Thyroid gland (tissue), 4 donors: ENCODE measurements at regions not wholly inside any gene's neighbourhood (a gene's known extent, or its start where the extent isn't known, plus 50 kb on each side); places are given as distances from the start of the nearest gene placed in this dataset.

Experiments
- POLR2A ChIP-seq, 2 donors: fragments of 450-650 bp; IDR thresholded peaks; one replicate each; pipeline ENCODE4 v1.6.1; 2017; ENCODE audit warnings: antibody characterized with exemption in 2 of 2, mild to moderate bottlenecking in 2 of 2, moderate library complexity in 1 of 2
- TF ChIP-seq, protein P1 (sequence below), 6 experiments: fragments of 200-600 bp in 3 of 6; fragments of 450-650 bp in 3 of 6; sonication (generic) in 3 of 6; IDR thresholded peaks; one replicate each; pipeline ENCODE4 v1.5.1; 2016 to 2019; ENCODE audit warnings: antibody characterized with exemption in 6 of 6, mild to moderate bottlenecking in 2 of 6, inconsistent platforms in 1 of 6, moderate library complexity in 1 of 6

GRCh38 chr1:69459244-69459643, 108.5 kb upstream of the LRRC7 start:
- TF ChIP-seq, protein P1, sequence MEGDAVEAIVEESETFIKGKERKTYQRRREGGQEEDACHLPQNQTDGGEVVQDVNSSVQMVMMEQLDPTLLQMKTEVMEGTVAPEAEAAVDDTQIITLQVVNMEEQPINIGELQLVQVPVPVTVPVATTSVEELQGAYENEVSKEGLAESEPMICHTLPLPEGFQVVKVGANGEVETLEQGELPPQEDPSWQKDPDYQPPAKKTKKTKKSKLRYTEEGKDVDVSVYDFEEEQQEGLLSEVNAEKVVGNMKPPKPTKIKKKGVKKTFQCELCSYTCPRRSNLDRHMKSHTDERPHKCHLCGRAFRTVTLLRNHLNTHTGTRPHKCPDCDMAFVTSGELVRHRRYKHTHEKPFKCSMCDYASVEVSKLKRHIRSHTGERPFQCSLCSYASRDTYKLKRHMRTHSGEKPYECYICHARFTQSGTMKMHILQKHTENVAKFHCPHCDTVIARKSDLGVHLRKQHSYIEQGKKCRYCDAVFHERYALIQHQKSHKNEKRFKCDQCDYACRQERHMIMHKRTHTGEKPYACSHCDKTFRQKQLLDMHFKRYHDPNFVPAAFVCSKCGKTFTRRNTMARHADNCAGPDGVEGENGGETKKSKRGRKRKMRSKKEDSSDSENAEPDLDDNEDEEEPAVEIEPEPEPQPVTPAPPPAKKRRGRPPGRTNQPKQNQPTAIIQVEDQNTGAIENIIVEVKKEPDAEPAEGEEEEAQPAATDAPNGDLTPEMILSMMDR (IDR thresholded peaks at IDR 0.05), result no peak
- no peak for TF ChIP-seq POLR2A (IDR thresholded peaks at IDR 0.05)
